ENCODE measurements at regions not wholly inside any gene's neighbourhood (a gene's known extent, or its start where the extent isn't known, plus 50 kb on each side); places are given as distances from the start of the nearest gene placed in this dataset.

DNA sequence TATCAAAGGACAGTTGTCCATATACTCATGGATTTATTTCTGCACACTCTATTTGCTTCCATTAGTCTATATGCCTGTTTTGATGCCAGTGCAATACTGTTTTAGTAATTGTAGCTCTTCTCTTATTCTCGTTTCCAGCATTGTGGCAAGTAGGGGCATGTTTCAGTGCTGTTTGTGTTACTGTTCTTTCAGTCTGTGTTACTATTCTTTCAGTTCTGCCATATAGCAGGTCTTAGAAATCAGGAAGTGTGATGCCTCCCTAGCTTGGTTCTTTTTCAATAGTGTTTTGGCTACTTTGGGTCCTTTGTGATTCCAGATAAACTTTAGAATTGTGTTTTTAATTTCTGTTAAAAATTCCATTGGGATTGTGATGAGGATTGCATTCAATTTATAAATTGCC, 180.5 kb upstream of the PTPRD start:
- TF ChIP-seq, protein P1, sequence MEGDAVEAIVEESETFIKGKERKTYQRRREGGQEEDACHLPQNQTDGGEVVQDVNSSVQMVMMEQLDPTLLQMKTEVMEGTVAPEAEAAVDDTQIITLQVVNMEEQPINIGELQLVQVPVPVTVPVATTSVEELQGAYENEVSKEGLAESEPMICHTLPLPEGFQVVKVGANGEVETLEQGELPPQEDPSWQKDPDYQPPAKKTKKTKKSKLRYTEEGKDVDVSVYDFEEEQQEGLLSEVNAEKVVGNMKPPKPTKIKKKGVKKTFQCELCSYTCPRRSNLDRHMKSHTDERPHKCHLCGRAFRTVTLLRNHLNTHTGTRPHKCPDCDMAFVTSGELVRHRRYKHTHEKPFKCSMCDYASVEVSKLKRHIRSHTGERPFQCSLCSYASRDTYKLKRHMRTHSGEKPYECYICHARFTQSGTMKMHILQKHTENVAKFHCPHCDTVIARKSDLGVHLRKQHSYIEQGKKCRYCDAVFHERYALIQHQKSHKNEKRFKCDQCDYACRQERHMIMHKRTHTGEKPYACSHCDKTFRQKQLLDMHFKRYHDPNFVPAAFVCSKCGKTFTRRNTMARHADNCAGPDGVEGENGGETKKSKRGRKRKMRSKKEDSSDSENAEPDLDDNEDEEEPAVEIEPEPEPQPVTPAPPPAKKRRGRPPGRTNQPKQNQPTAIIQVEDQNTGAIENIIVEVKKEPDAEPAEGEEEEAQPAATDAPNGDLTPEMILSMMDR (IDR thresholded peaks at IDR 0.05; ENCODE audit: insufficient read depth, low read depth, low read length) = no peak
- no peak overlapping the region for H3K4me3 ChIP-seq (ENCODE audit: low read depth, low read length)
- no peak for DNase-seq (ENCODE audit: low read depth)

DNA sequence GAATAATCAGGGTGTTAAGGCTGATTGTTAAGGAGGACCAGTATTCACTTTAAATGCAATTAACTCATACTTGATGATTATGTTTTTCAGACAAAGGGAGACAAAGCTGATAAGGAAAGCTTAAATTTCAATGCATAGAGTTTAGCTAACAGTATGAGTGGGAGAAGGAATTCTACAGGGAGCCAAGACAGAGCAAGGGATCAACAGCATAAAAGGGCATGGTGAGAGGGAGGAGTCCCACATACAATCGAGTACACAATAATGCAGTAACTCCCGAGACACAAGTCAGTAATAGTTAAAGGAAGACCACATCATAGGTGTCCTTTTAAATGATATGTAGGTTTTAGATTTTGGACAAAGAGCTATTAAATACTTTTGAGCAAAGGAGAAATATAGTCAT, 191.7 kb upstream of the PTPRD start:
- H3K4me3 ChIP-seq (ENCODE audit: low read depth, low read length) = no peak overlapping the region
- no peak for DNase-seq (ENCODE audit: low read depth)
- TF ChIP-seq, protein P1 (IDR thresholded peaks at IDR 0.05; ENCODE audit: insufficient read depth, low read depth, low read length) = no peak

DNA sequence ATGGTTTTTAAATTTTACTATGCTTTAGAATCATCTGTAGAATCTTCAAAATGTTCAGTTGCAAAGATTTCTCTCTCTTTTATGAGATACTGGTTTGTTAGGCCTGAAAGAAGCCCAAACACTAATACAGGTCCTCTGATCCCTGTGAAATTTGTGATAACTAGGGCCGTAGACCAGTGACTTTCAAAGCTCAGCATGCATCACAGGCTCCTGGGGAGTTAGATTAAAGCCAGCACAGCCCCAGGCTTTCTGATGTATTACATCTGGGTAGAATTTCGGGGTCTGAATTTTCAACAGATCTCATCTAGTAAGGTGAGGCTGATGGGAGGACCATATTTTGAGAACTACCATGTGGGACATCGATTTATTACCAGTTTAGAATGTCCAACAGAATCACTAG, 194.1 kb upstream of the PTPRD start:
- TF ChIP-seq, protein P1 (IDR thresholded peaks at IDR 0.05; ENCODE audit: insufficient read depth, low read depth, low read length) = no peak
- no peak for DNase-seq (ENCODE audit: low read depth)
- no peak overlapping the region for H3K4me3 ChIP-seq (ENCODE audit: low read depth, low read length)

DNA sequence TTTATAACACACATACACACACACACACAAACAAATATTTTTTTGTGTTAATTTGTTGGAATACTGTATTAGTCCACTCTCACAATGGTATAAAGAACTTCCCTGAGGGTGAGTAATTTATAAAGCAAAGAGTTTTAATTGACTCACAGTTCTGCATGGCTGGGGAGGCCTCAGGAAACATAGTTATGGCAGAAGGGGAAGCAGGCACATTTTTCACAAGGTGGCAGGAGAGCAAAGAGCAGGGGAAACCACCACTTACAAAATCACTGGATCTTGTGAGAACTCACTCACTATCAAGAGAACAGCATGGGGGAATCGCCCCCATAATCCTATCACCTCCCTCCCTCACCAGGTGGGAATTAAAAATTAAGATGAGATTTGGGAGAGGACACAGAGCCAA, 205.4 kb upstream of the PTPRD start:
- TF ChIP-seq, protein P1 (IDR thresholded peaks at IDR 0.05; ENCODE audit: insufficient read depth, low read depth, low read length) = no peak
- no peak for DNase-seq (ENCODE audit: low read depth)
- no peak overlapping the region for H3K4me3 ChIP-seq (ENCODE audit: low read depth, low read length)

DNA sequence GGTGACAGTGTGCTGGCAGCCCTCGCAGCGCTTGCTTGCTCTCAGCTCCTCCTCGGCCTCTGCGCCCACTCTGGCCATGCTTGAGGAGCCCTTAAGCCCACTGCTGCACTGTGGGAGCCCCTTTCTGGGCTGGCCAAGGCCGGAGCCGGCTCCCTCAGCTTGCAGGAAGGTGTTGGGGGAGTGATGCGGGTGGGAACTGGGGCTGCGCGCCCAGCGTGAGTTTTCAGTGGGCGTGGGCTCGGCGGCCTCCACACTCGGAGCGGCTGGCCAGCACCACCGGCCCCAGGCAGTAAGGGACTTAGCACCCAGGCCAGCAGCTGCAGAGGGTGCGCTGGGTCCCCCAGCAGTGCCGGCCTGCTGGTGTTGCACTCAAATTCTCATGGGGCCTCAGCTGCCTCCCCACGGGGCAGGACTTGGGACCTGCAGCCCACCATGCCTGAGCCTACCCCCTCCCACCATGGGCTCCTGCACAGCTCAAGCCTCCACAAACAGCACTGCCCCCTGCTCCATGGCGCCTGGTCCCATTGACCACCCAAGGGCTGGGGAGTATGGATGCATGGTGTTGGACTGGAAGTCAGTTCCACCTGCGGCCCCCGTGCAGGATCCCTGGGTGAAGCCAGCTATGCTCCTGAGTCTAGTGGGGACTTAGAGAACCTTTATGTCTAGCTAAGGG, 223.1 kb upstream of the PTPRD start:
- TF ChIP-seq, protein P1 (IDR thresholded peaks at IDR 0.05; ENCODE audit: insufficient read depth, low read depth, low read length) = no peak
- no peak for DNase-seq (ENCODE audit: low read depth)
- H3K4me3 ChIP-seq (ENCODE audit: low read depth, low read length) = no peak overlapping the region

DNA sequence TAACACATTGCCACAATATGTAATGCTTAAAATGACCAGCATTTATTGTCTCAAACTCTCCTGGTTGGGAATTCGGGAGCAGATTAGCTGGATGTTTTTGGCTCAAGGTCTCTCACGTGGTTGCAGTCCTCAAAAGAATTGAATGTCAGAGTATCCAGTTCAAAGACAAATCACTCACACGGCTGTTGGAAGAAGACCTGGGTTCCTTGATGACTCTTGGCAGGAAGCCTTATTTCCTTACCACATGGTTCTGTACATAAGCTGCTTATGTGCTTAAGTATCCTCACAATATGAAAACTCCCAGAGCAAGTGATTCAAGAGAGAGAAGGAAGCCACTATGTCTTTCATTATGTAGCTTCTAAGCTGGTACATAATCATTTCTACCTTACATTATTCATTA, 230.3 kb upstream of the PTPRD start:
- H3K4me3 ChIP-seq (ENCODE audit: low read depth, low read length) = no peak overlapping the region
- DNase-seq (ENCODE audit: low read depth) = no peak
- TF ChIP-seq, protein P1 (IDR thresholded peaks at IDR 0.05; ENCODE audit: insufficient read depth, low read depth, low read length) = no peak

DNA sequence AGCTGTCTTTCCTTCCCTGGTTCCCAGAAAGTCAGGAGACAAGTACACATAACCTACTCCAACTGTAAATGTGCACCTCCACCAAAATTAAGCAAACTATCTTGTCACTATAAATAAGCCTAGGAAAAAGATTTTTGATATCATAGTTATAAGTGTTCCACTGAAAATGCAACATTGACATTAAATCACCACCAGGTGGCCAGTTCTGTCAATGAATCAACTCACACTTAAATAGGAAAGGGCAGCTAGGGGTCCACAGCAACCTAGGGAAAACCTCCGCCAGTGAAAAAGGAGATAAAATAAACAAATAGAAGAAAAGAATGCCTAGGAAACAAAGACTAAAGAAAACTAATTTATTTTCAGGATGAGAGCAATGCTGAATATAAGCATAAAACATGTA, 243.0 kb upstream of the PTPRD start:
- no peak overlapping the region for H3K4me3 ChIP-seq (ENCODE audit: low read depth, low read length)
- no peak for DNase-seq (ENCODE audit: low read depth)
- TF ChIP-seq, protein P1 (IDR thresholded peaks at IDR 0.05; ENCODE audit: insufficient read depth, low read depth, low read length) = no peak
